ENCODE measurements at regions not wholly inside any gene's neighbourhood (a gene's known extent, or its start where the extent isn't known, plus 50 kb on each side); places are given as distances from the start of the nearest gene placed in this dataset.

- Mint-ChIP-seq H3K4me1 (ENCODE audit: unreplicated experiment) (peaks cover 4% of the 10 kb centered on the region), H3K27ac (ENCODE audit: unreplicated experiment) (no peak overlapping the region), H3K27me3 (ENCODE audit: unreplicated experiment) (no peaks in the 10 kb centered on the region), H3K4me3 (ENCODE audit: unreplicated experiment) (no peak overlapping the region), H3K9me3 (ENCODE audit: unreplicated experiment) (no peaks in the 10 kb centered on the region), H3K36me3 (ENCODE audit: low read depth, unreplicated experiment) (no peaks in the 10 kb centered on the region)
- no peak for DNase-seq (ENCODE audit: low spot score)
- TF ChIP-seq CTCF (IDR thresholded peaks at IDR 0.05; ENCODE audit: unreplicated experiment): no peak
These were observed 119.7 kb downstream of the PCDH7 start for GRCh38 chr4:30839583-30840520.

GRCh38 chr4:30840571-30840970 lies 120.4 kb downstream of the PCDH7 start:
- H3K27me3 Mint-ChIP-seq (ENCODE audit: unreplicated experiment): no peaks in the 10 kb centered on the region
- no peak for DNase-seq (ENCODE audit: low spot score)
- no peaks in the 10 kb centered on the region for H3K9me3 Mint-ChIP-seq (ENCODE audit: unreplicated experiment)
- H3K4me1 Mint-ChIP-seq (ENCODE audit: unreplicated experiment): peaks cover 4% of the 10 kb centered on the region
- no peak overlapping the region for H3K4me3 Mint-ChIP-seq (ENCODE audit: unreplicated experiment)
- no peak overlapping the region for H3K27ac Mint-ChIP-seq (ENCODE audit: unreplicated experiment)
- H3K36me3 Mint-ChIP-seq (ENCODE audit: low read depth, unreplicated experiment): no peaks in the 10 kb centered on the region
- no peak for TF ChIP-seq CTCF (IDR thresholded peaks at IDR 0.05; ENCODE audit: unreplicated experiment)

- no peak for DNase-seq (ENCODE audit: low spot score)
- Mint-ChIP-seq H3K4me1 (ENCODE audit: unreplicated experiment) (peaks cover 4% of the 10 kb centered on the region), H3K27ac (ENCODE audit: unreplicated experiment) (no peak overlapping the region), H3K27me3 (ENCODE audit: unreplicated experiment) (no peaks in the 10 kb centered on the region), H3K36me3 (ENCODE audit: low read depth, unreplicated experiment) (no peaks in the 10 kb centered on the region), H3K9me3 (ENCODE audit: unreplicated experiment) (no peaks in the 10 kb centered on the region), H3K4me3 (ENCODE audit: unreplicated experiment) (no peak overlapping the region)
- no peak for TF ChIP-seq CTCF (IDR thresholded peaks at IDR 0.05; ENCODE audit: unreplicated experiment)
These were observed 122.0 kb downstream of the PCDH7 start for GRCh38 chr4:30842142-30842541.

- no peak overlapping the region for H3K27ac Mint-ChIP-seq (ENCODE audit: unreplicated experiment)
These were observed 122.5 kb downstream of the PCDH7 start for GRCh38 chr4:30842689-30843088.

More at GRCh38 chr4:30842689-30843088, 122.5 kb downstream of the PCDH7 start:
- H3K27me3 Mint-ChIP-seq (ENCODE audit: unreplicated experiment): no peaks in the 10 kb centered on the region
- no peaks in the 10 kb centered on the region for H3K9me3 Mint-ChIP-seq (ENCODE audit: unreplicated experiment)
- peaks cover 4% of the 10 kb centered on the region for H3K4me1 Mint-ChIP-seq (ENCODE audit: unreplicated experiment)
- H3K4me3 Mint-ChIP-seq (ENCODE audit: unreplicated experiment): no peak overlapping the region
- no peaks in the 10 kb centered on the region for H3K36me3 Mint-ChIP-seq (ENCODE audit: low read depth, unreplicated experiment)
- no peak for TF ChIP-seq CTCF (IDR thresholded peaks at IDR 0.05; ENCODE audit: unreplicated experiment)
- DNase-seq (ENCODE audit: low spot score): no peak

All from endothelial cell (in vitro differentiated cells).